ENCODE measurements at regions not wholly inside any gene's neighbourhood (a gene's known extent, or its start where the extent isn't known, plus 50 kb on each side); places are given as distances from the start of the nearest gene placed in this dataset.

GRCh38 chr11:69574608-69575255 is 66.2 kb upstream of the CCND1 start:
- no peaks in the 10 kb centered on the region for H3K9me3 ChIP-seq
- no peaks in the 10 kb centered on the region for H3K4me1 ChIP-seq
- no peak overlapping the region for H3K27ac ChIP-seq
- no peak for ATAC-seq (ENCODE audit: low FRiP score in 2 of 2)
- WGBS, 2 donors = 92 to 94% methylated on average over 12 to 16 of the region's 16 CpGs
- TF ChIP-seq, protein P1, sequence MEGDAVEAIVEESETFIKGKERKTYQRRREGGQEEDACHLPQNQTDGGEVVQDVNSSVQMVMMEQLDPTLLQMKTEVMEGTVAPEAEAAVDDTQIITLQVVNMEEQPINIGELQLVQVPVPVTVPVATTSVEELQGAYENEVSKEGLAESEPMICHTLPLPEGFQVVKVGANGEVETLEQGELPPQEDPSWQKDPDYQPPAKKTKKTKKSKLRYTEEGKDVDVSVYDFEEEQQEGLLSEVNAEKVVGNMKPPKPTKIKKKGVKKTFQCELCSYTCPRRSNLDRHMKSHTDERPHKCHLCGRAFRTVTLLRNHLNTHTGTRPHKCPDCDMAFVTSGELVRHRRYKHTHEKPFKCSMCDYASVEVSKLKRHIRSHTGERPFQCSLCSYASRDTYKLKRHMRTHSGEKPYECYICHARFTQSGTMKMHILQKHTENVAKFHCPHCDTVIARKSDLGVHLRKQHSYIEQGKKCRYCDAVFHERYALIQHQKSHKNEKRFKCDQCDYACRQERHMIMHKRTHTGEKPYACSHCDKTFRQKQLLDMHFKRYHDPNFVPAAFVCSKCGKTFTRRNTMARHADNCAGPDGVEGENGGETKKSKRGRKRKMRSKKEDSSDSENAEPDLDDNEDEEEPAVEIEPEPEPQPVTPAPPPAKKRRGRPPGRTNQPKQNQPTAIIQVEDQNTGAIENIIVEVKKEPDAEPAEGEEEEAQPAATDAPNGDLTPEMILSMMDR (IDR thresholded peaks at IDR 0.05) = no peak
- no peak for TF ChIP-seq POLR2A (IDR thresholded peaks at IDR 0.05)
- no peak for TF ChIP-seq EP300 (IDR thresholded peaks at IDR 0.05)
- TF ChIP-seq POLR2AphosphoS5 (IDR thresholded peaks at IDR 0.05) = no peak
- peak in 1 of 2 donors; percentile 23 for DNase-seq
- H3K27me3 ChIP-seq = no peaks in the 10 kb centered on the region
- no peak overlapping the region for H3K4me3 ChIP-seq
- H3K36me3 ChIP-seq = no peaks in the 10 kb centered on the region

DNA sequence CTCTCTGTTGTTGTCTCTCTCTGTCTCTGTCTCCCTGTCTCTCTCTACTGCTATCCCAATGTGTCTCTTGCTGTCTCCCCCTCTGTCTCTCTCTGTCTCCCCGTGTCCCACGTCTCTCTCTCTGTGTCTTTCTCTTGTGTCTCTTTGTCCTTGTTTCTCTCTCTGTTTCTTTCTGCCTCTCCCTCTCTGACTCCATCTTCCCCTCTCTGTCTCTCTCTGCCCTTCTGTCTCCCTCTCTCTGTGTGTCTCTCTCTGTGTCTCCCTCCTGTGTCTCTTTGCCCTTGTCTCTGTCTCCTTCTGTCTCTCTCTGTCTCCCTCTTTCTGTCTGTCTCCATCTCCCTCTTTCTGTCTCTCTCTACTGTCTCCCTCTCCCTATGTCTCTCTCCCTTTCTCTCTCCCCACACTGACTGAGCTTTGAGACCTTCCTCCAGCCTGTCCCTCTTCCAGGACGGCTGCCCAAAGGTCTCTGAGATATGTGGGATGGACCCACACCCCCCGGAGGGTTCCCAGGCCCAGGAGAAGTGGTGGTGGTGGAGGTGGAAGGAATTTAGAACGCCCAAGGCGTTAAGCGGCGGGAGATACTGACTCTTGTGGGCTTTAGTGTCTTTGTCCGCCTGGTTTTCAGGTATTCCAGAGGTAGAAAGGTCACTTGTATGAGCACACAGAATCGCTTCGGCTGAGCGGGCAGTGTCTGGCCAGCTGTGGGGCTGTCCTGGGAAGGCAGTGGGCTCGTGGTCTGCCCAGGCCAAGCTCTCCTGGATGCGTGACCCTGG is 65.5 kb upstream of the CCND1 start:
- Histone ChIP-seq H3K9me3 (no peaks in the 10 kb centered on the region), H3K36me3 (no peaks in the 10 kb centered on the region), H3K4me3 (no peak overlapping the region), H3K4me1 (no peaks in the 10 kb centered on the region), H3K27me3 (no peaks in the 10 kb centered on the region), H3K27ac (no peak overlapping the region)
- WGBS, 2 donors = 59 to 85% methylated on average over 7 to 14 of the region's 14 CpGs
- TF ChIP-seq, protein P1 (IDR thresholded peaks at IDR 0.05) = no peak
- TF ChIP-seq POLR2AphosphoS5 (IDR thresholded peaks at IDR 0.05) (no peak), POLR2A (IDR thresholded peaks at IDR 0.05) (no peak), EP300 (IDR thresholded peaks at IDR 0.05) (no peak)
- peak in 1 of 2 donors; percentile 11 for DNase-seq
- ATAC-seq (ENCODE audit: low FRiP score in 2 of 2) = no peak

- Histone ChIP-seq H3K4me3 (no peak overlapping the region), H3K27ac (no peak overlapping the region), H3K9me3 (no peaks in the 10 kb centered on the region), H3K27me3 (no peaks in the 10 kb centered on the region), H3K4me1 (no peaks in the 10 kb centered on the region), H3K36me3 (no peaks in the 10 kb centered on the region)
- ATAC-seq (ENCODE audit: low FRiP score in 2 of 2) = no peak
- TF ChIP-seq POLR2A (IDR thresholded peaks at IDR 0.05) (no peak), POLR2AphosphoS5 (IDR thresholded peaks at IDR 0.05) (no peak), EP300 (IDR thresholded peaks at IDR 0.05) (no peak)
- TF ChIP-seq, protein P1 (IDR thresholded peaks at IDR 0.05) = no peak
- WGBS, 2 donors = 38 to 68% methylated on average over 4 to 10 of the region's 10 CpGs
- DNase-seq = no peak
Measured at GRCh38 chr11:69576069-69576782, 64.7 kb upstream of the CCND1 start.

- Histone ChIP-seq H3K4me1 (no peaks in the 10 kb centered on the region), H3K9me3 (no peaks in the 10 kb centered on the region), H3K27me3 (no peaks in the 10 kb centered on the region), H3K36me3 (no peaks in the 10 kb centered on the region), H3K4me3 (no peak overlapping the region), H3K27ac (no peak overlapping the region)
- TF ChIP-seq POLR2A (IDR thresholded peaks at IDR 0.05) (no peak), EP300 (IDR thresholded peaks at IDR 0.05) (no peak), POLR2AphosphoS5 (IDR thresholded peaks at IDR 0.05) (no peak)
- TF ChIP-seq, protein P1 (IDR thresholded peaks at IDR 0.05) = no peak
- DNase-seq = no peak
- 80 to 94% methylated on average over 5 of the region's 5 CpGs for WGBS, 2 donors
- no peak for ATAC-seq (ENCODE audit: low FRiP score in 2 of 2)
Measured at GRCh38 chr11:69578167-69578566, 62.8 kb upstream of the CCND1 start.
